Left colon (tissue), 2 donors: ENCODE measurements at regions not wholly inside any gene's neighbourhood (a gene's known extent, or its start where the extent isn't known, plus 50 kb on each side); places are given as distances from the start of the nearest gene placed in this dataset.
"Not testable (repeated sequence)": the region's sequence is repeated elsewhere in the genome, so short reads cannot be mapped to it uniquely, and the experiment has no call there.

Experiments used
- ATAC-seq: fragments of 200-7000 bp; cut with Tn5 transposase; one replicate; pipeline ENCODE4 v1.9.1; 2020; ENCODE audit warnings: mild to moderate bottlenecking, moderate library complexity
- DNase-seq, 2 donors: peaks; one replicate each; pipeline ENCODE4 v3.0.0-alpha.2; 2020
- intact Hi-C, 2 donors: fragments of 100-400 bp; cut with DNase I in 1 of 2; cut with micrococcal nuclease in 1 of 2; formaldehyde crosslinking; loops; one replicate each; pipeline versions ENCODE4 v1.11.2 to v1.14.0; 2022; cut with DNase I, micrococcal nuclease
- donor health status: DM: no; HTN: no; CAD: no.
- donor health status: DM: yes; HTN: yes; CAD: no.

DNA sequence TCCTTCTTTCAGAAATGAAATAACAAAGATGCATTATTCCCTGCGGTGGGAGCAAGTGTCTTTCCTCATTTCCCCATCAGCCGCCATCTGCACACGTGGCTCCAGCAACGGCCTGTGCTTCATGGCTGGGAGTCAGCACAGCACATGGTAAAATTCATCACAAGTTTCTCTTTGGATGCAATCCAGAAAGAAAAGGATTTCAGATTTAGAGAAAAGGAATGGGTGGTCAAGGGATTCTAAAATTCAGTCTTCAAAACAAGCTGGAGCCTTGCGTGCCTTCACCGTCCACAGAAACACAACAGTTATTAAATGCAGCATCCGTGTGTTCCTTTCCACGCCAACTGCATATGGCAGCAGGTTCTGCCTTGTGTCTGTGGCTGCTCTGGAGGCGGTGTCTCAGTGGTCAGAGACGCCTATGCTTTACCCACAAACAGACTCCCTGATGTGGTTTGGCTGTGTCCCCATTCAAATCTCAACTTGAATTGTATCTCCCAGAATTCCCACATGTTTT is 107.6 kb downstream of the THBS2 start:
- ATAC-seq (no peak), DNase-seq (no peak)
- intact Hi-C loops = no loop called here

DNA sequence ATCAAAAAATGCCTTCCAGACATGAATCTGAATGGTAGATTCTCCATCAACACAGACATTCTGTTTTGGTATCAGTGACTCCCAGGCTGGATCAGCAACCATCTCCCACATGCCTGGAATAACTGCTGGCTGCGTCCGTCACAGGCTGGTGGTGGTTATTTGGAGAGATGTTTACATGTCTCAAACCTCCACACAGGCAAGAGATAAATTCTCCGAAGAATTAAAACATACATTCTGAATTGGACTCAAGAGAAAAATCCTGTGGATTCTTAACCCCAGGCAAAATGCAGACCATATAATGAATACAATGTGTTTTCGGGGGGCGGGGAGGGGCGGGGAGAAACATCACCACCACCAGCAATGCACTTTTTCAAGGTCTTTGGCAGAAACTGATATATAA is 108.2 kb downstream of the THBS2 start:
- ATAC-seq = no peak
- intact Hi-C loops = no loop called here
- DNase-seq = no peak

DNA sequence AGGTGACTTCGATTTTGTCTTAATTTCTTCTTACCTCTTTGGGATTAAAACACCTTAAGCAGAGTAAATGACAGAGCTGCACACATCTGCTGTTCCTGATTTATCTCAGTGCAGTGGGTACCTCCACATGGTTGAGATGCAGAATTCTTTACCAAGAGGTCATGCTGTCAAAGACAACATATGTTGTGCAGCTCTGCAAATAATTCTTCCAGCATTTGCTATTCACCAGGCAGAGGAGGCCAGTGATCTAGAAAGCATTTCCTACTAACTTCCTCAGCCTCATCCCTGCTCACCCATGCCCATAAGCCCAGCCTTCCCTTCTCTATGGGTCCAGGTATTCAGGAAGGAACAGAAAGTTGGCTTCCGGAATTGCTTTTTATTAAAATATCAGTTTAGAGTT is 109.3 kb downstream of the THBS2 start:
- ATAC-seq (no peak), DNase-seq (no peak)
- intact Hi-C loops = no loop called here

DNA sequence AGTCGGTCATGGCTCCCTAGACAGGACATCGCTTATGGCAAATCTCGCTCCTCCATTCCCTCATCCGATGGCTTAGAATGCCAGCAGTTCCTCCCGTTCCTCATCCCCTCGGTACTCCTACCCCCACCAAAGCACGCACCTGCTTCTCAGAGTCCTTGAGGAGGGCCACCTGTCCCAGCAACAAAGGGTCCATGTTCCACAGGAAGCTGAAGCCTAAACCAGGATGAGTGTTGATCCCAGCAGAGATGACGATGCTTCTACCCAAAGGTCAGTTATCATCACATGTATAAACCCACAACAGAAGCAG is 111.2 kb downstream of the THBS2 start:
- DNase-seq (no peak), ATAC-seq (no peak)
- intact Hi-C loops = no loop called here

DNA sequence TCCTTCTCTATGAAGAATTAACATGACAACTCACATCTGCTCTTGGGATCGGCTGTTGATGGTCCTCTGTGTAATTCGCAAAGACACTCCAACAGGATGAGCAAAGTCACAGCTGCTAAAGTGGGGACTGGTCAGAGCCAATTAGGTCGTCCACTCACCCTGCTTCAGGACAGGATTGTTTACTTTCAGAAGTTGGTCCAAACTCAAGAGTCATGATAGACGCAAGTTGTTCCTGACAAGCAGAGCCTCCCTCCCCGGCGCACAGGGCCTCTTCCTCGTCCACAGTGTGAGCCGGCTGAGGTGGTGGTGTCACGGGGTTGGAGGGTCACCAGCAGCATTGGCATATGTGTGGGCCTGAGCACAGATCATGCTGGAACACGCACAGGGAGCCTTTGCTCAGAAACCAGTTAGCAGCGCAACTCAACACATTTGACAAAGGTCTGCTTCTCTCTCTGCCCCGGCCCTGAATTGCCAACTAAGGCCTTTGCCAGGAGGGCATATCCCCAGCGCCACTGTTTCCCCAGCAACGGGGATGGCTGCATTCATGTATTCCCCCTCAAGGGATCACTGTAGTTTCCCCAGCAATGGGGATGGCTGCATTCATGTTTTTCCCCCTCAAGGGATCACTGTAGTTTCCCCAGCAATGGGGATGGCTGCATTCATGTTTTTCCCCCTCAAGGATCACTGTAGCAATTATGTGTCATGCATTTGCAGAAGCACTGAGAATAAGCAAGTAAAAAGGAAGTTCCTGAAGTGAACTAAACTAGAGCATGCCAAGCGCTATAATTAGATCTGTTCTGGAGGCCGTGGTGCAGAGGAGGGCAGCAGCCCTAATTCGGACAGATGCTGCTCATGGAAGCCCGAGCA is 111.7 kb downstream of the THBS2 start:
- DNase-seq (peak; percentile 27 to 53), ATAC-seq (no peak)
- intact Hi-C loops = no loop called here

DNA sequence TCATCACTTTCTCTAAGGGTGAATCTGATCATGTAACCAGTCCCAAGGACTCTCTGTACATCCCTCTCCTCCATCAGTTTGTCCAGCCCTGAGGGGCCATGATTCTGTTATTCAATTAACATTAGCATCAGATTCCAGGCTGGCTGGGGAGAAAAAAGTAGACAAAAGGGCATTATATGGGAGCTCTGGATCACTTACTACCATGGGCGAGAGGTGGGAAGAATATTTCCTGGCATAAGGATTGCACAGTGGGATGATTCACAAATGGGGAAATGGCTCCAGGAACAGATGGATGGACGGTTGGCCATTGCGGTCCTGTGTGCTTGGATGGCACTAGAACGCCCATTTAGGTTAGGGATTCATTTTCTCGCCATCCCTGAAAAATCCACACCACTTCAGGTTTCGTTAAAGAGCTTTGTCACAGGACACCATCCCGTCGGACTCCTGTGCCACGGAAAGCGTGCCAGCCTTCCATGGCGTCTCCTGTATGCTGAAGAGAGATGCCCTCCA is 112.6 kb downstream of the THBS2 start:
- no peak for DNase-seq
- no peak for ATAC-seq
- intact Hi-C loops = no loop called here

DNA sequence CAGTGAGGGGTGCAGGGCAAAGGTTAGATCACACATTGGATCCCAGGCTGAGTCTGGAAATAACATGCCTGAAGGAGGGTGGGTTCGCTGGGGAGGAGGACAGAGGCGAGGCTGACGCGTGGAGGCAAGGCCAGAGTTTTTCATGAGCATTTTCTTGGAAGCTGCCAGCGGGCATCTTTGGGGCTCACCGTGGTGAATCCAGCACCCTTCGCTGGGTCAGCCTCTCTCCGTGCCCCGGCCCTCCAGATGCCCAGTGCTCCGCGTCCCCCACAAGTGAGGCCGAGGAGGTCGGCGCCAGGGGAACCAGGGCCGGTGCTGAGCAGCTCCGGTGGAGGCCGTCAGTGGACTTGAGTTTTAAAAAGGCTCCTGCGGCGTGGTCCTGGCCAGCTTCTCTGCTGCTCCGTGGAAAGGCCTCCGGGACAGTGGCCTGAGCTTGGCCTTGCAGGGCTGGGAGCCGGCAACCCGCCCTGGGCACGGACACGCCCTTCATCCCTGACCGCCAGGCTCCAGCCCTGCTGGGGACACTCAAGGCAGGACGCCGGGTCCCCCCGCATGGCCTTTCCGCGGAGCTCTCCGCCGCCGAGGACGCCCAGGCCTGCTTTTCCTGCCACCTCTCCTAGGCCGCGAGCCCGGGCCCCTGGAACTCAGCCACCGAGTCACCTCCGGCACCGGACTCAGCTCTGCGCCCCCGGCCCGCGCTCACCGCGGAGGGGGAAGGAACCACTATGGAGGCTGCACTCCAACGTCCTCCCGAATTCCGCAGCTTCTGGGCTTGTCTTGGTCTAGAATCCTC is 114.3 kb downstream of the THBS2 start:
- DNase-seq = no peak
- intact Hi-C loops = no loop called here
- ATAC-seq = no peak

DNA sequence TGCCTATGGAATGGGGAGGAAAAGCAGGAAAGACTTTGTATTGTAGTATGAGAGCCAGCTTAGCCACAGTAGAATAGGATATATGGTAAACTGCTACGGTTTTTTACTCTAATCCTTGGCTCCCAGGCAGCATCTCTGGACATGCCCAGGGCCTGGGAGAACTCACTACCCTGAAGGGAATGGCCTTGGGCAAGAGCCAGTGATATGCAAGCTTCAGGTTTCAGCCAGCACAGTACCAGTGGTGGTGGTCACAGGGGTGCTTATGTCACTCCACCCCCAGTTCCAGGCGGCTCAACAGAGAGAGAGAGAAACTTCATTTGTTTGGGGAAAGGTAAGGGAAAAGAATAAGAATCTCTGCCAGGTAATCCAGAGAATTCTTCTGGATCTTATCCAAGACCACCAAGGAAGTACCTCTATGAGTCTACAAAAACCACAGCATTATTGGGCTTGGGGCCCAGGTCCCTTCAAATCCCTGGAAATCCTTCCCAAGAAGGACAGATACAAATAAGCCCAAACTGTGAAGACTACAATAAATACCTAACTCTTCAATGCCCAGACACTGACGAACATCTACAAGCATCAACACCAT is 121.2 kb downstream of the THBS2 start:
- intact Hi-C loops = no loop called here
- DNase-seq (no peak), ATAC-seq (no peak)

DNA sequence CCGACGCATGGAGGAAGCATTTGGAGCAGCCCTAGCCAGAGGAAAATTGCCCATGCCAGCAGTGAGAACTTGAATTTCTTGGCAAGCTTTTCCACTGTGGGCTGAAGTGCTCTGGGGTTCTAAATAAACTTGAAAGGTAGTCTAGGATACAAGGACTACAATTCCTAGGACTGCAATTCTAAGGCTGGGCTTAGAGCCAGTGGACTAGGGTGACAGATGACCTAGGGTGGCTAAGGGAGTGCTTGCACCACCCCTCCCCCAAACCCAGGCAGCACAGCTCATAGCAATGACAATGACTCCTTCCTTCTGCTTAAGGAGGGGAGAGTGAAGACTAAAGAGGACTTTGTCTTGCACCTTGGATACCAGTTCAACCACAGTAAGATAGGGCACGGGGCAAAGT is 122.3 kb downstream of the THBS2 start:
- intact Hi-C loops = no loop called here
- DNase-seq = no peak
- ATAC-seq = no peak

DNA sequence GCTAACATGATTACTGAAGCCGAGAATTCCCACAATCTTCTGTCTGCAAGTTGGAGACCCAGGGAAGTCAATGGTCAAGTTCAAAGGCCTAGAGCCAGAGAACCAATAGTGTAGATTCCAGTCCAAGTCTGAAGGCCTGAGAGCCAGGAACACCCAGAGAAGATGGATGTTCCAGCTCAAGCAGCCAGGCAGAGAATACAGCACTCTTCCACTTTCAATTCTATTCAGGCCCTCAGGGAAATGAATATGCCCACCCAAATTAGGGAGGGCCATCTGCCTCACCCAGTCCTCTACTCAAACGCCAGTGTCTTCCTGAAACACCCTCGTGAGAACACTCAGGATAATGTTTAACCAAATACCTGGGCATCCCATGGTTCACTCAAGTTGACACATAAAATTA is 123.5 kb downstream of the THBS2 start:
- intact Hi-C loops = no loop called here
- DNase-seq = no peak
- ATAC-seq = no peak

DNA sequence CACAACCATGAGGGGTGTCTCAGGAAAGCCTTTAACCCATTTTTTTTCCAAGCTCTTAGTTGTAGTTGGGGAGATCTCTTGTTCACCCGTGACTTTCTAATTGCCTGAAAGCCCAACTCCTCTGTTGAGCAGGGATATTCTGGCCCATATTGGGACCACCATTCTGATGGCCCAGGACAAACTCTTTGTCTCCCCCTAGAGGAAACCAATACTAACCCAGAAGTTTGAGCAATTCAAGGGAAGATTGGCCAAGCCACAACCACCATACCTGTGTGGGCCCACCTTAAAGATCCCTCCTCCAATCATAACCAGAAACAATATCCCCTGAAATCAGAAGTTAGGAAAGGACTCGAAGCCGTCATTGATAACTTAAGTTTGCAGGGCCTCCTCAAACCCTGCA is 132.6 kb downstream of the THBS2 start:
- DNase-seq = no peak
- intact Hi-C loops = no loop called here
- ATAC-seq = no peak

DNA sequence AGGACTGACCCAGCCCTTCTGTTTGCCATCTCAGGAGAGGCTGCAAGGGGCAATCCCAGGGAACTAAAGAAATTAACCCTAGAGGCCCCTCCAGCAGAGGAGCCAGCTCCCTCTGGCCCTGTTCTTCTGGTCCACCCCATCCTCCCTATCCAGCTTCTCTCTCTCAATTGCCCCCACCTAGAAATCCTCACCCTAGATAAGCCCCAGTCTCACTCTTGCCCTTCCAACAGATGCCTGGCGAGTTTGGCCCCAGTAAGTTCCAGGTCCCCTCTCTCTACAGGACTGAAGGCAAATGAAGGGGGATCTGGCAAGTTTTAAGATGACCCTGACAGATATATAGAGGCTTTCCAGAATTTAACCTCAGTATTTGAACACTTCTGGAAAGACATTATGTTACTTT is 134.0 kb downstream of the THBS2 start:
- intact Hi-C loops = no loop called here
- ATAC-seq = no peak
- DNase-seq = no peak

DNA sequence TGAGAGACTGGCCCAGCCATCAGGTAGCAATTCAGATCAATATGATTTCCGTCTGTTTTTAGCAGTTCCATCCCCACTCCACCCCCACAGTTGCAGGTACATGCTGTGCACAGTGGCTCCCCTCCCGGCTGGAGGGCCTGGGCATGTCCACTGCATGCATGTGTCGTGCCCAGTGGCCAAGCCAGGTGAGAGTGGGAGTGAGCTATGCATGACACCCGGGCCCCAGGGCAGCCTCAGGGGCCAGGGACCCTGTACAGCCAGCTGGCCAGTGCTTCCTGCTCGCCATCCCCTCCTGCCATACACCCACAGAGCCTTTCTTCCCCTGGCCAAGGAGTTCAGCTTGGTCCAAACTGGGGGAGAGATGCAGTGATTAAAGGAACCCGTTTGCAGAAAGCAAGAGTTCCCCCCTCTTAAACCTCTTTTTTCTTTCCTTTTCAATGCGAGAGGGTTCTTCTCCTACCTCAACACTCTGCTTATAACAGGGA is 135.3 kb downstream of the THBS2 start:
- ATAC-seq (no peak), DNase-seq (no peak)
- intact Hi-C loops = no loop called here

DNA sequence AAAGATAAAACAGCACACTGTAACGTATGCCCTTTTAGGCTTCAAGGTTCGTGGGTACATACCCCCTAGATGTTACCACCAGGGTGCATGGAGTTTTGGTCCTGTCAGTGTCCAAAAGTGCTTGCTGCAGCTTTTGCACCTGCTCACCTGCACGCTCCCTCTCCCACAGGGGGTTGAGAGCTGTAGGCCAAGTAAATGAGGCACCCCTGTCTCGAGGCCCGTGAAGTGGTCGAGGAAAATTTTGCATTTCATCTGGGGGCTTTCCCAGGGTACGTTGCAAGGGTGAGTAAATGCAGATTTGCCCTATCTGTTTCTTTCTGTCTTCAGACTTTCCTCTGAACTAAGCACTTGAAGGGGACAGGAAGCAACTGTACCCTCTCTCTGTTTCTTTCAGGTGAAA is 136.0 kb downstream of the THBS2 start:
- no peak for ATAC-seq
- DNase-seq = no peak
- intact Hi-C loops = no loop called here

DNA sequence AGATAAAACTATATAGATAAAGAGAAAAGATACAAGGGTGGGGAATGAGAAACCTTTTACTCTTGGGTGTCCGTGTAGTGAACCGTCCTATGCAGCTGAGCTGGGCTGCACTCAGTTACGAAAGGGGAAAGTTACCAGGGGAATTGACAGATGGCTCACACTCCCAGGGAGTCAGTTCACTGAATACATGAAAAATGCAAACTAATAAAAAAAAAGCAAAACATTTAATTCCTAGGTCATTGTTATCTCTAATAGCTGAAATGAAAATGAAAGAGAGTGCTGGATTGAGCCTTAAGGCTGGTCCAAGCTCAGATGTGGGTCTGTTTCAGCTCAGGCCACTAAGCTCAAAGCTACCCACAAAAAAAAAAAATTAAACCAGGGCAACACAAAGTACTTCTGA is 138.0 kb downstream of the THBS2 start:
- no peak for ATAC-seq
- intact Hi-C loops = no loop called here
- no peak for DNase-seq

DNA sequence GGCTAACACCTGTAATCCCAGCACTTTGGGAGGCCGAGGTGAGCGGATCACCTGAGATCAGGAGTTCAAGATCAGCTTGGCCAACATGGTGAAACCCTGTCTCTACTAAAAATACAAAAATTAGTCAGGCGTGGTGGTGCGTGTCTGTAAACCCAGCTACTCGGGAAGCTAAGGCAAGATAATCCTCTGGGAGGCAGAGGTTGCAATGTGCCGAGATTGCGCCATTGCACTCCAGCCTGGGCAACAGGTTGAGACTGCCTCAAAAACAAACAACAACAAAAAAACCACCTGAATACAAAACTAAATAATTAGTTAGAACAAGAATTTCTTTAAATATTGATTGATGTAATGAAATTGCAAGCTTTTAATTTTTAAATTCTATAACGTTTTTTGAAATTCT is 139.0 kb downstream of the THBS2 start:
- ATAC-seq, intact Hi-C loops, DNase-seq: not testable (repeated sequence)

DNA sequence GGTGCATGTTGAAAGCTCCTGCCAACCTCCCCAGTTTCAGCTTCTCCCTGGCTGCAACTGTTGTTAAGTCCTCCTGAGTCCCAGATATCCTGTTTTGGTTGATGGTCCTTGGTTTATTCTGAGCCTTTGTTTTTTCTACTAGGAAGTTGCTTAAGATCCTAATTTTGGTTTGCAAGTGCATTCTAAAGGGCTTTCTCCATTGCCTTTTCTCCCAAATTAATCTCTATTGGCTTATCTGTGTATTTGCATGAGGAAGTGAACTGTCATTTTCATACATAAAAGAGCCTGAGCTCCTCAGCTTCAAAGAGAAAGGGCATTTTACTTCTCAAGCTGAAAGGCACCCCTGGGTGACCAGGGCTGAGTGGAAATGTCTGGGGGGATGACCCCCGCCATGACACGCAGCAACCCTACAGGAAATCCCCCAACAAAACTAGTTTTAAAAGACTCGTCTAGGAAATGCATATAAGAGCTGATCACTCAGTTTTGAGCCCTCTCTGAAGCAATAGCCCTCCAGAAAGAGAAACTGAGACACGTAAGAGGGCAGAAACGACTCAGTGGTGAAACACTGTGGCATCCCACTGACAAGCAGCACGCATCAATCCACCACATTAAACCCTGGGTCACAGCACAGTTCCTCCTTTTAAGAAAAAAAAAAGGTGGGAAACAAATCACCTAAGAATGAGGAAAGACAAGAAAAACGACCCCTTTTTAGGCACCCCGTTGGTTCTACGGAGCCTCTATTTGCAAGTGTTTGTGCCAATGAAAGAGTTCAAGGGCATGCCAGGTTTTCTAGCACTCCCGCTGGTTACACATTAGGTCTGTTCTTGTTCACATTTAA is 140.9 kb downstream of the THBS2 start:
- intact Hi-C loops = no loop called here
- DNase-seq = no peak
- no peak for ATAC-seq

DNA sequence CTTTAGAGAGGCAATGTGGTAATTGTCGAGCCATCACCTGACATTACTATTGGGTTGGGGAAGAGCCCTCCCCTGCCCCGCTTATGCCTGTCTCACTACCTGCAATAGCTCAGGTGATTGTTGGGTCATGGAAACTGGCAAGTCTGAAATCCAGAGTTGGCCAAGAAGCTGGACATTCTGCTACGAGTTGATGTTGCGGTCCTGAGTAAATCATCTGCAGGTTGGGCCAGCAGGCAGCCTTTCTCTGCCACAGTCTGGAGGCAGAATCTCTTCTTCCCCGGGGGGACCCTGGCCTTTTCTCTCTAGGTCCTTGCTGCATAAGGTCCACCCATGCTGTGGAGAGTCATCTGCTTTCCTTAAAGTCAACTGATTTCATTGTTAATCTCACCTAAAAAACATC is 142.4 kb downstream of the THBS2 start:
- DNase-seq = no peak
- intact Hi-C loops = no loop called here
- ATAC-seq = no peak
